Superior temporal gyrus (tissue), 1 donor: ENCODE measurements at regions not wholly inside any gene's neighbourhood (a gene's known extent, or its start where the extent isn't known, plus 50 kb on each side); places are given as distances from the start of the nearest gene placed in this dataset.
"Not testable (repeated sequence)": the region's sequence is repeated elsewhere in the genome, so short reads cannot be mapped to it uniquely, and the experiment has no call there.

Source experiments
- DNase-seq: peaks from one replicate; pipeline ENCODE4 v3.0.0-alpha.2; 2016; ENCODE audit errors: extremely low spot score

GRCh38 chr16:22572331-22573224 is 61.9 kb downstream of the NPIPB5 start:
- DNase-seq, result peak; percentile 39

GRCh38 chr16:22573225-22573530 is 62.5 kb downstream of the NPIPB5 start:
- DNase-seq, result not testable (repeated sequence)

- not testable (repeated sequence) for DNase-seq
Observed at GRCh38 chr16:22576506-22576905, 65.8 kb downstream of the NPIPB5 start.

- not testable (repeated sequence) for DNase-seq
Observed at GRCh38 chr16:22583195-22583594, 72.5 kb downstream of the NPIPB5 start.

- not testable (repeated sequence) for DNase-seq
Observed at GRCh38 chr16:22584459-22584858, 73.8 kb downstream of the NPIPB5 start.

GRCh38 chr16:22584941-22585340 is 74.2 kb downstream of the NPIPB5 start:
- not testable (repeated sequence) for DNase-seq

- DNase-seq, result not testable (repeated sequence)
Observed at GRCh38 chr16:22585431-22585830, 74.7 kb downstream of the NPIPB5 start.

GRCh38 chr16:22586732-22587131 is 76.0 kb downstream of the NPIPB5 start:
- DNase-seq, result not testable (repeated sequence)

- not testable (repeated sequence) for DNase-seq
Observed at GRCh38 chr16:22589757-22590156, 79.1 kb downstream of the NPIPB5 start.

GRCh38 chr16:22596445-22597045 is 85.9 kb downstream of the NPIPB5 start:
- not testable (repeated sequence) for DNase-seq

GRCh38 chr16:22603744-22604143 is 93.1 kb downstream of the NPIPB5 start:
- not testable (repeated sequence) for DNase-seq

GRCh38 chr16:22606619-22607018 is 95.9 kb downstream of the NPIPB5 start:
- DNase-seq, result not testable (repeated sequence)

GRCh38 chr16:22609798-22610197 is 99.1 kb downstream of the NPIPB5 start:
- DNase-seq, result not testable (repeated sequence)

- not testable (repeated sequence) for DNase-seq
Observed at GRCh38 chr16:22611128-22611527, 100.4 kb downstream of the NPIPB5 start.

GRCh38 chr16:22614271-22614947 is 103.7 kb downstream of the NPIPB5 start:
- DNase-seq, result no peak

- no peak for DNase-seq
Observed at GRCh38 chr16:22618842-22619241, 108.2 kb downstream of the NPIPB5 start.

GRCh38 chr16:22621586-22622155 is 111.0 kb downstream of the NPIPB5 start:
- no peak for DNase-seq

GRCh38 chr16:22622703-22623102 is 112.0 kb downstream of the NPIPB5 start:
- DNase-seq, result no peak

- no peak for DNase-seq
Observed at GRCh38 chr16:22623351-22623781, 112.7 kb downstream of the NPIPB5 start.

- no peak for DNase-seq
Observed at GRCh38 chr16:22624038-22624799, 113.5 kb downstream of the NPIPB5 start.

- no peak for DNase-seq
Observed at GRCh38 chr16:22624800-22625533, 114.3 kb downstream of the NPIPB5 start.
